Hematopoietic multipotent progenitor cell treated with erythropoietin and hydrocortisone succinate and interleukin-3 and kit ligand, for 8 days (in vitro differentiated cells): ENCODE measurements at regions not wholly inside any gene's neighbourhood (a gene's known extent, or its start where the extent isn't known, plus 50 kb on each side); places are given as distances from the start of the nearest gene placed in this dataset.
A peak's percentile ranks its signal among the peaks of the same experiment; 100 is the strongest.
"Not testable (repeated sequence)": the region's sequence is repeated elsewhere in the genome, so short reads cannot be mapped to it uniquely, and the experiment has no call there.

Experiments used
- DNase-seq: peaks from one replicate; pipeline ENCODE4 v3.0.0-alpha.2; 2015

DNA sequence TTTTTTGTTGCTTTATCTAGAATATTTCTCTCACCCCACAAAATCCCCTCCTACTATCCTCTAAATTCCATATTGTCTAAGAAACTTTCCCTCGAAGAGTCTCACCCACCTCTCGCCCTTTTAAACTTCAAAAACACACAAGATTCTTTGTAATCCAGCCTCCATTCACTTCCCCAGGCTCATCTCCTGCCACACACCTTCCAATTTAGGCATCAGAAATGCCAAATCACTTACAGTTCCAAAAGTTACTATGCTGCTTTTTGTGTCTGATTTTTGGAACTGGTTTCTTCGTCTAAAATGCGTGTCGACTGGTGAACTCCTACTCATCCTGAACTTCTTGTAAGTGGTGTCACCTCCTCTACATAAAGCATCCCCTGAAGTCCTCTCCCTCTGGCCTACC lies 482.4 kb upstream of the CAMK1G start:
- no peak for DNase-seq

GRCh38 chr1:209102120-209102519 lies 481.4 kb upstream of the CAMK1G start:
- no peak for DNase-seq

GRCh38 chr1:209102531-209102930 lies 481.0 kb upstream of the CAMK1G start:
- DNase-seq: no peak

DNA sequence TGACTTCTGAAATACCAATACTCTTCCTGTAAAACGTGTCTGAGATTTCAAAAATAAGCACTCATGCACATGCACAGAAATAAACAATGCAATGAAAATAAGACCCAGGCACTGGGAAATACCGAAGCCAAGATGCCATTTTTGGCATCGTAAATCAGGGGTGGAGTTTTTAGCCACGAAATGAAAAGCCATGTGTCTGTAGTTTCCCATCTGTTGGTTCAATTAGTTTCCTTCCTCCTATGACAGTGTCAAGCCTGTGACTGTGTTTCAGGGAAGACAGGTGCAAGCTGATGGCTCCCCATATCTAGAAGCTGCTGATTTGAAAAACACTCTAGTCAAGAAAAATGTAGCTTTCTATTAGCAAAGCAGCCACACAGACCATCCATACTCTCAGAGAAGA lies 480.4 kb upstream of the CAMK1G start:
- DNase-seq: no peak

GRCh38 chr1:209104646-209105045 lies 478.9 kb upstream of the CAMK1G start:
- DNase-seq: no peak

DNA sequence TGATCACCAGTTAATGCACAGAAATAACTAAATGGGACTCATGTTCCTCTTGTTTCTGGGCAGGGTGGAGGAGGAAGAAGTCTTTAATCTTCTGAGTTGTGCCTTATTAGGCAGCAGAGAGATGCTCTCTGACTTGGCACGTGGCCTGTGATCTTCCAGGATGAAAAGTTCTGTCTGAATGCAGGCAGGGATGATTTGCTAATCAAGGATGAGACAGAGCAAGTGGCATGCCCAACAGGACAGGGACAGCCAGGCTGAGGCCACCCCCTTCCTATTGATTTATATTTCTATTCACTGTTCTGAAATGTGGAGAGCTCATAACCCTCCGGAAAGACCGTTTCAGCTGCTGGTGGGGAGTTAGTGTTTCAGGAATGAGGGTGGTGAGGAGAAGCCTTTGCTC lies 477.8 kb upstream of the CAMK1G start:
- no peak for DNase-seq

- DNase-seq: no peak
These were observed 477.2 kb upstream of the CAMK1G start for GRCh38 chr1:209106237-209106741.

DNA sequence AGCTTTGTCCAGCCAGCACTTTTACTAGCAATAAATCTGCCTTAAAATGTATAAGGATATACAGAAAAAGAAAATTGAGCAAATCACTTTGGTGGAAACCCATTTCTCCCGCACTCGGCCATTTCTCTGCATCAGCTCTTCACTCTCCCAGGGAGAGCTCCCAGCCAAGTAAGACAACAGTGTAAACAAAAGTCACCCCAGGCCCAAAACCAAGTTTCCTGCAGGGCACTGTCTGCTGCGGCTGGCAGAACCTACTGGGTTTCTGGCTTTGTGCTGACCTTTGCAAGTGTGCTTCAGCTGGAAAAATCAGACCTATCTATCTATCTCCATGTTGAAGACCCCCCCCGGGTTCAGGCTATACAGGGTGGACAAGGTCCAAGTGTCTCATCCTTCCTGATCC lies 476.7 kb upstream of the CAMK1G start:
- DNase-seq: no peak

DNA sequence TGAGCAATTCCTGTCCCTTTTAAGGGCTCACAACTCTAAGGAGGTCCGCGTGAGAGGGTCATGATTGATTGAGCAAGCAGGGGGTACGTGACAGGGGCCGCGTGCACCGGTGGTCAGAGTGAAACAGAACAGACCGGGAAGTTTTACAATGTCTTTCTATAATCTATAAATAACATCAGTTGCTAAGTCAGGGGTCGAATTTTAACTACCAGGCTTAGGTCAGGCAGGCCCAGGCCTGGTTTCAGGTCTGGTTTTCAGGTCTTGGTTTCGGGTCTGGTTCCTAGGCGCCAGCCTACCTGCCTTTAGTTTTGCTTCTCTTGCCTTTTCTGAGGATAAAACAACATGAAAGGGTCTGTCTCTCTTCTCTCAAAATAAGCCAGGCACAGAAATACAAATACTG lies 476.0 kb upstream of the CAMK1G start:
- DNase-seq: no peak

- DNase-seq: no peak
These were observed 474.3 kb upstream of the CAMK1G start for GRCh38 chr1:209109001-209109785.

DNA sequence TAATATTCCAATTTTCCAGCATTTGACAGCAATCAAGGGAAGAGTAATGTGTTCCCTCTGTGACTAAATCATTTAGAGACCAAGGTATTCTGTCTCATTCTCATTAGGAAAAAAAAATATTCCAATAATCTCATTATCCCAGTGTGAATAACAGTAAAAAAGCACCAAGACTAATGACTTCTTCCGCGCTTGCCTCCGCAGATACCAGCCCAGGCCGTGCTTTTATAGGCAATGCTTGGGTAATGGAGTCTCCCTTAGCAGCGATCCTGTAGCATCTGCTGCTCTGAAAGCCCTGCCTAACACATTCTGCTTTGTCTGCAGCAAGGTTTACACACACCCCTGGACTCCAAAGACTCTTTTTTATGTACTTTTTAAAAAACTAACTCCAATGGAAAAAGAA lies 470.0 kb upstream of the CAMK1G start:
- no peak for DNase-seq

- no peak for DNase-seq
These were observed 466.8 kb upstream of the CAMK1G start for GRCh38 chr1:209116705-209117104.

GRCh38 chr1:209123601-209124000 lies 459.9 kb upstream of the CAMK1G start:
- no peak for DNase-seq

GRCh38 chr1:209129091-209129490 lies 454.4 kb upstream of the CAMK1G start:
- not testable (repeated sequence) for DNase-seq

- no peak for DNase-seq
These were observed 452.6 kb upstream of the CAMK1G start for GRCh38 chr1:209130886-209131285.

DNA sequence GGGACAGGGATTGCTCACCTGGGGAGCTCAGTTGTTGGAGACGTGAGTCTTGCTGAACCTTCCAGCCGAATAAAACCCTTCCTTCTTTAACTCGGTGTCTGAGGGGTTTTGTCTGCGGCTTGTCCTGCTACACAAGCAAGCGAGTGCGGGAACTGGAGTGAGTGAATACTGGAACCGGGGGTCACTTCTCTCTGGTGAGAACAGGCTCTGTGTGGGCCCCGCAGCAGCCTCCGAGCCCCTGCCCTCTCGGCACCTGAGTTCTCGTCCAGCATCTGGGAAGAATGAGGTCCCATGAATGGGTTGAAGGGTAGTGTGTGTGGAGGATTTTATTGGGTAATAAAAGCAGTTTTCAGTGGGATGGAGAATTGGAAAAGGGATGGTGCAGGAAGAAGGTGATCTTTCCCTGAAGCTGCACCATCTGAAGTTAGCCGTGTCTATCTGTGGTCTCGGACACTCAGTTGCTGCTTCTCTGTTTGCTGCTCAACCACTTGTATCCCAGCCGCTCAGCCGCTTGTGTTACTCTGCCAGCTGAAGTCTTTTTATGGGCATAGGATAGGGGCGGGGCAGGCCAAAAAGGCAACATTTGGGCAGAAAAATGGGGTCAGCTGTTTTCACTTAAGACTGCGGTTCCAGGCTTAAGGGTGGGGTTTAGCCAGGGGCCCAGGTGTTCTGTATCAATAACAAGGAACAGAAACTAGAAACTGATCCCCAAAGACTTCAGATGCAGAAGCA lies 450.6 kb upstream of the CAMK1G start:
- DNase-seq: no peak

- no peak for DNase-seq
These were observed 449.5 kb upstream of the CAMK1G start for GRCh38 chr1:209134001-209134400.

DNA sequence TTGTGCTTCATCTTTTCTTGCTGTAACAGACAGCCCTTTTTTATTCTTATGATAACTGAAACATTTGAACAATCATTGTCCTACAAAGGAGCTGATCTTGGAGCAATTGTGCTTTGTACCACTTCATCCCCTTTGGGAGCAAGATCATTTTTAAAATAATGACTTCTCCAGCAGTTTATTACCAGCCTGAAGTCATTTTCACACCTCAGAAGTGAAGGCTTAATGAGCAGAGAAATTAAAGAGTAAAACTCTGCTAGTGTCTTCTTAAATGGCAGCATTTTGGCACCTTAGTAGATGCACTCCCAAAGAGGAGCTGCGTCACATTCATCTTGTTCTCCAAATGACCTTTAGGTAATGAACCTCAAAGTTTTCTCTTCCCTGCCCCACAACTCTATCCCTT lies 439.6 kb upstream of the CAMK1G start:
- no peak for DNase-seq

DNA sequence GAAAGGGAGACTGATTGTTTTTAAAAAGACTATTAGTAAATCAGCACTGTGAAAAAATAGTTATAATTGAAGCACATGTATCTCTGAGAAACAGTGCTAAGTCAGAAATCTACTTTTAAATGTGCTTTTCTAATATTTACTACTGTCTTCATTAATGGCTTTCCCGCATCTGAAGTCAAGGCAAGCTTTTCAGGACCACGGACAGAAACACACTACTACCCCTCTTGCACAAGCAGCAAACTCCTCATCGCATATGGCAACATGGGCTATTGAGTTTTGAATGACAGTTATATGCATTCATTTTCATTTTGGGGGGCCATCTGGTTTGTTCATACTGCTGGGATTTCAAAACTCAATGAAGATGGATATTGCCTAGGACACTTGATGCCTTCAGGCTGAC lies 433.4 kb upstream of the CAMK1G start:
- peak; percentile 29 for DNase-seq

DNA sequence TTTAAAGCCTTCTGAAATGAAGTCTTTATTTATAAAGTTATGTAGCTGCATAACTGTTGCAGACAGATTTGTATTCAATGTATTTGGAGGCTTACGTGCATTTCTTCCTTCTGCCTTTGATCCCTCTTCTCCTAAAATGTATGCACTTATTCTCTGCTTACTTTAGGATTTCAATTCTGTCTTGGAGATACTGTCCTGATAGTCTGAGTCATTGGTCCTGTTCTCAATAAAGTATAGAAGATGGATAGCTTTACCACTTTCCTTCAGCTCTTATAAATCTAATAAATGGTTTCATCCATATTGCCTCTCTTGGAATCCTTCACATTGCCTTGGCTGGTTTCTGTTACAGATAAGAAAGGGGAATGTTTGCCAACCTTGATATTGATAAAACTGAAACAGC lies 430.1 kb upstream of the CAMK1G start:
- no peak for DNase-seq

- no peak for DNase-seq
These were observed 428.6 kb upstream of the CAMK1G start for GRCh38 chr1:209154912-209155311.

- no peak for DNase-seq
These were observed 428.0 kb upstream of the CAMK1G start for GRCh38 chr1:209155546-209155945.

DNA sequence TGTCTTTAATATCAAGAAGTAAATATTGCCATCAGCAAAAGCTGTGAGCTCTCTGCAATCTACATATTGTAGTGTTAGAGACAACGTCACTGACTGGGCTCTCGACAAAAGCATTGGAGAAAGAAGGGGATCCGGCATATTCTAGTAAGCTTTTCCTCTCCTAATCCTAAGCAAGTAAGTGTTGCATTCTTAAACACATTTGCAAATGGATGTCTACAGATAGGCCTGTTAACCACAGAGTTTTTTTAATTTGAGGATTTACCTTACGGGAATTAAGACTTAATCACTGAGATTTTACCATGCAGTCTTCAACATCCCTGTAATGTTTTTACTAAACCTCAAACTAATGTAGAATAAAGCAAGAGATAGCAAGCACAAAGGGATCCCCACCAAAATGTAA lies 426.5 kb upstream of the CAMK1G start:
- no peak for DNase-seq

DNA sequence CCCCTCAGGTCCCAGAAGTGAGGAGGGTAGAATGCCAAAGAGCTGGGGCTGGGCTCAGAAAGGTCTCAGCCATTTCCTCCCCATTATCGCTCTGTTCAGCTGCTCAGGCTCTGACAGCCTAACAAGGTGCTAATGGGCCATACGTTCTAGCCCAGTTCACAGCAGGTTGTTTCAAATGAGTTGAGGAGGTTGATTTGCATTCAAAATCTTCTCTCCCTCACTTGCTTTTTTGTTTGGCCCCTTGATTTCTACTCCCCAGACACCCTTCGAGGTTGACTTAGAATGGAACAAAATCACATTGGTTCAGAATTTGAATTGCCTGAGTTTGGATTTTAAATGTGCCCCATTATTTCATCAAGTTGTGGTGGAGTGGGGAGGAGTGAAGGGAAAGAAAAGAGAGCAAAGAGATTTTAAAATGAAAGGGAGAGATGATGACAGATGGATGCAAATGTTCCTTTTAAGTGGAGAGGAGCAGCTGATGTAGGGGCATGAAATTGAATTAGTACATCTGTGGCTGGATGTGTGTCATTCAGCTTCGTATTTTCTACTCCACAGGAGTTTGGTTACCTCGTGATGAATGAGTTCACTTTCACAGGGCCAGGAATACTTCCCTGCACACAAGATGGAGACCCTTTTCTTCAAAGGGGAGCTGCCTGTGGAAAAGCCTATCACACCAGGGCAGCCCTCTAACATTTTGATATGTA lies 425.8 kb upstream of the CAMK1G start:
- DNase-seq: no peak
